ENCODE measurements at regions not wholly inside any gene's neighbourhood (a gene's known extent, or its start where the extent isn't known, plus 50 kb on each side); places are given as distances from the start of the nearest gene placed in this dataset.

DNA sequence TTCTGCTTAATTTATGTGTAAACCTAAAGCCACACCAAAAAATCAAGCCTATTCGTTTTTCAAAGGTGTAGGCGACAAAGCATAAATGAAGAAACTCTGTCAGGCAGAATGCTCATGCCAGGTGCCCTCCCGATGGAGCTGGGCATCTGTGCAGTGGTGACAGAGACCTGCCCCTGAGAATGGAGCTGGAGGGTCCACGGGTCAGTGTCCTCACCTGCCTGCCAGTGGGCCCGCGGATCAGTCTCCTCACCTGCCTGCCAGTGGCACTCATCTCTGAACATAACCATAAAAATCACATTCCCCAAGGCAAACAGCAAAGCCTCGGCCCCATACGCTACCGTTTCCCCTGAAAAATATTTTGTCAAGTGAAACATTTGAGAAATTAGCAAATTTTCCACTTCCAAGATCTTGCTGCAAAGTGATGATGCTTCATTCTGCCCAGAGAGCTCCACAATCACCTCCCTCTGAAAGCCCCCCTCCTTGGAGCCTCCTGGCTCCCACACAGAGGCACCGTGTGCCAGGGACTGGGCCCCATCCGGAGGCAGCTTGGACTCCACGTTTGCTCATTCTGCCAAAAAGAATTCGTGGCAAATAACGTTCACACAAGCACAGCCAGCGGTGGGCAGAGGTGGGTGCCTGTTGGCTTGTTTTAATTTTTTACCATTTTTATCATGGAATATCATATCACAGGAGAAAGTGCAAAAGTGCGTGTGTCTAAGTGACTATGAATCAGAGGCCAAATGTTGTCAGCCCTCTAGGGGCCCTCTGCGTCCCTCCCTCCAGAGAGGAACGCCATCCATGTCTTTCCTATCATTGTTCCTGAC is 88.8 kb downstream of the YTHDF1 start:
- CTCF ChIA-PET: no interaction called here
- no peak for DNase-seq
- intact Hi-C loops (cut with micrococcal nuclease; ENCODE audit: unreplicated experiment): no loop called here
- no TSS peak for BruUV-seq (replicated peaks)
- no peak for TF ChIP-seq CTCF (IDR thresholded peaks at IDR 0.05; ENCODE audit: unreplicated experiment)
- Mint-ChIP-seq H3K4me1 (ENCODE audit: low read depth, unreplicated experiment) (no peaks in the 10 kb centered on the region), H3K9me3 (ENCODE audit: low read depth, unreplicated experiment) (no peaks in the 10 kb centered on the region), H3K27me3 (ENCODE audit: unreplicated experiment) (peaks cover 24% of the 10 kb centered on the region), H3K36me3 (ENCODE audit: insufficient read depth, unreplicated experiment) (no peaks in the 10 kb centered on the region), H3K27ac (ENCODE audit: unreplicated experiment) (no peak overlapping the region), H3K4me3 (ENCODE audit: low read depth, unreplicated experiment) (no peak overlapping the region)

DNA sequence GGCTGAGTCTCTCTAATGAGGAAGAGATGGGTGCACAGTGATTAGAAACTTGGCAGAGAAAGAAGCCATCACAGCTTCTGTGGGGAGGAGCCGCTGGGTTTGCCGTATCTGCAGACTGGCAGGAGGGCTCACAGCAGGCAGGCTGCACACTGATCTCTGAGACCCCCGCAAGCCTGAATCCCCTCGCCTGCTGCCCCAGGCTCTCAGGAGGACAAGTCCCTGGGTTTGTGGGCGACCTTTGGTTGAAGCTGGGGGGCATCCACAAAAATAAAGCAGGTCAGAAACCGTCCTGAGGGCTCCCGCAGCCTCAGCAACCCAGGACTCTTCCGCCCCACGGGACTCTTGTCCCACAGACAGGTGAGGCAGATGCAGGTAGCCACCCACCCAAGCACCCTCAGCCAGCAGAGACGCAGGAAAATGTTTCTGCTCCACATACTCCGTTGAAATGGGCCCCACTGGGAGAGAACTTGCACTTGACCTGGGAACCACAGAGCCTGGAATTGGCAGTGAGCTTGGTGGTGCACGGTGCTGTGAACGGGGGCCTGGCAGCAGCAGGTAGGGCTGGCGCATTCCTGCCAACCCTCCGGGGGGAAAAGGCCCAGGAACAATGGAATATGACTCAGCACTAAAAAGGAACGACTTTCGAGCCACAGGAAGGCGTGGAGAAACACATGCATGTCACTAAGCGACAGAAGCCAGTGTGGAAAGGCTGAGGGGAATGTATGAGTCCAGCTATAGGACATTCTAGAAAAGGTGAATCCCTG is 89.9 kb downstream of the YTHDF1 start:
- no peak for DNase-seq
- BruUV-seq (replicated peaks): no TSS peak
- Mint-ChIP-seq H3K27ac (ENCODE audit: unreplicated experiment) (no peak overlapping the region), H3K9me3 (ENCODE audit: low read depth, unreplicated experiment) (no peaks in the 10 kb centered on the region), H3K36me3 (ENCODE audit: insufficient read depth, unreplicated experiment) (no peaks in the 10 kb centered on the region), H3K27me3 (ENCODE audit: unreplicated experiment) (peaks cover 24% of the 10 kb centered on the region), H3K4me3 (ENCODE audit: low read depth, unreplicated experiment) (no peak overlapping the region), H3K4me1 (ENCODE audit: low read depth, unreplicated experiment) (no peaks in the 10 kb centered on the region)
- intact Hi-C loops (cut with micrococcal nuclease; ENCODE audit: unreplicated experiment): no loop called here
- no peak for TF ChIP-seq CTCF (IDR thresholded peaks at IDR 0.05; ENCODE audit: unreplicated experiment)
- CTCF ChIA-PET: interaction anchor here (1.0 kb wide), 1 partner anchor 41 kb away, joined by 5 read pairs; no protein-coding TSS in a partner anchor

- H3K27me3 Mint-ChIP-seq (ENCODE audit: unreplicated experiment): peaks cover 27% of the 10 kb centered on the region
Observed at GRCh38 chr20:63125581-63125837, 90.4 kb downstream of the YTHDF1 start.

More at GRCh38 chr20:63125581-63125837, 90.4 kb downstream of the YTHDF1 start:
- Mint-ChIP-seq H3K27ac (ENCODE audit: unreplicated experiment) (no peak overlapping the region), H3K9me3 (ENCODE audit: low read depth, unreplicated experiment) (no peaks in the 10 kb centered on the region), H3K36me3 (ENCODE audit: insufficient read depth, unreplicated experiment) (no peaks in the 10 kb centered on the region), H3K4me1 (ENCODE audit: low read depth, unreplicated experiment) (no peaks in the 10 kb centered on the region), H3K4me3 (ENCODE audit: low read depth, unreplicated experiment) (no peak overlapping the region)
- no TSS peak for BruUV-seq (replicated peaks)
- no peak for TF ChIP-seq CTCF (IDR thresholded peaks at IDR 0.05; ENCODE audit: unreplicated experiment)
- no peak for DNase-seq
- intact Hi-C loops (cut with micrococcal nuclease; ENCODE audit: unreplicated experiment): no loop called here
- CTCF ChIA-PET: interaction anchor here (1.0 kb wide), 1 partner anchor 40 kb away, joined by 5 read pairs; no protein-coding TSS in a partner anchor

Data from Calu3 (cell line).